A673 (cell line): ENCODE measurements at regions not wholly inside any gene's neighbourhood (a gene's known extent, or its start where the extent isn't known, plus 50 kb on each side); places are given as distances from the start of the nearest gene placed in this dataset.
A peak's percentile ranks its signal among the peaks of the same experiment; 100 is the strongest.

Experiments used
- EZH2 ChIP-seq: fragments of 200-600 bp; sonication (generic); IDR thresholded peaks from 2 replicates; pipeline ENCODE4 v1.6.1; 2017; ENCODE audit warnings: borderline replicate concordance, low read depth, mild to moderate bottlenecking, mixed read lengths, antibody characterized with exemption, low read length; ENCODE audit not compliant: poor library complexity, severe bottlenecking
- TF ChIP-seq, protein P1 (sequence below): fragments of 300-800, 200-600 bp; sonication (generic); conservative IDR thresholded peaks from 2 replicates; pipeline ENCODE4 v1.5.1; 2017; ENCODE audit warnings: low read depth, mild to moderate bottlenecking, antibody characterized with exemption, low read length, moderate library complexity, mixed read lengths

- TF ChIP-seq, protein P1, sequence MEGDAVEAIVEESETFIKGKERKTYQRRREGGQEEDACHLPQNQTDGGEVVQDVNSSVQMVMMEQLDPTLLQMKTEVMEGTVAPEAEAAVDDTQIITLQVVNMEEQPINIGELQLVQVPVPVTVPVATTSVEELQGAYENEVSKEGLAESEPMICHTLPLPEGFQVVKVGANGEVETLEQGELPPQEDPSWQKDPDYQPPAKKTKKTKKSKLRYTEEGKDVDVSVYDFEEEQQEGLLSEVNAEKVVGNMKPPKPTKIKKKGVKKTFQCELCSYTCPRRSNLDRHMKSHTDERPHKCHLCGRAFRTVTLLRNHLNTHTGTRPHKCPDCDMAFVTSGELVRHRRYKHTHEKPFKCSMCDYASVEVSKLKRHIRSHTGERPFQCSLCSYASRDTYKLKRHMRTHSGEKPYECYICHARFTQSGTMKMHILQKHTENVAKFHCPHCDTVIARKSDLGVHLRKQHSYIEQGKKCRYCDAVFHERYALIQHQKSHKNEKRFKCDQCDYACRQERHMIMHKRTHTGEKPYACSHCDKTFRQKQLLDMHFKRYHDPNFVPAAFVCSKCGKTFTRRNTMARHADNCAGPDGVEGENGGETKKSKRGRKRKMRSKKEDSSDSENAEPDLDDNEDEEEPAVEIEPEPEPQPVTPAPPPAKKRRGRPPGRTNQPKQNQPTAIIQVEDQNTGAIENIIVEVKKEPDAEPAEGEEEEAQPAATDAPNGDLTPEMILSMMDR: peak; percentile 23; the same call in 1 of the 2 replicates
- no peak for TF ChIP-seq EZH2
Observed at GRCh38 chr7:135799881-135800280, 51.3 kb upstream of the FAM180A start.
